ENCODE measurements at regions not wholly inside any gene's neighbourhood (a gene's known extent, or its start where the extent isn't known, plus 50 kb on each side); places are given as distances from the start of the nearest gene placed in this dataset.

GRCh38 chr7:45343746-45344145, 186.2 kb downstream of the RAMP3 start:
- intact Hi-C loops (cut with DNase I): no loop called here
- no peaks in the 10 kb centered on the region for H3K27me3 ChIP-seq
- ATAC-seq (no peak), DNase-seq (no peak)
- no peak overlapping the region for H3K4me3 ChIP-seq
- no peaks in the 10 kb centered on the region for H3K36me3 ChIP-seq
- no peaks in the 10 kb centered on the region for H3K9me3 ChIP-seq
- H3K27ac ChIP-seq: no peak overlapping the region
- TF ChIP-seq, protein P1, sequence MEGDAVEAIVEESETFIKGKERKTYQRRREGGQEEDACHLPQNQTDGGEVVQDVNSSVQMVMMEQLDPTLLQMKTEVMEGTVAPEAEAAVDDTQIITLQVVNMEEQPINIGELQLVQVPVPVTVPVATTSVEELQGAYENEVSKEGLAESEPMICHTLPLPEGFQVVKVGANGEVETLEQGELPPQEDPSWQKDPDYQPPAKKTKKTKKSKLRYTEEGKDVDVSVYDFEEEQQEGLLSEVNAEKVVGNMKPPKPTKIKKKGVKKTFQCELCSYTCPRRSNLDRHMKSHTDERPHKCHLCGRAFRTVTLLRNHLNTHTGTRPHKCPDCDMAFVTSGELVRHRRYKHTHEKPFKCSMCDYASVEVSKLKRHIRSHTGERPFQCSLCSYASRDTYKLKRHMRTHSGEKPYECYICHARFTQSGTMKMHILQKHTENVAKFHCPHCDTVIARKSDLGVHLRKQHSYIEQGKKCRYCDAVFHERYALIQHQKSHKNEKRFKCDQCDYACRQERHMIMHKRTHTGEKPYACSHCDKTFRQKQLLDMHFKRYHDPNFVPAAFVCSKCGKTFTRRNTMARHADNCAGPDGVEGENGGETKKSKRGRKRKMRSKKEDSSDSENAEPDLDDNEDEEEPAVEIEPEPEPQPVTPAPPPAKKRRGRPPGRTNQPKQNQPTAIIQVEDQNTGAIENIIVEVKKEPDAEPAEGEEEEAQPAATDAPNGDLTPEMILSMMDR (IDR thresholded peaks at IDR 0.05): no peak
- no peaks in the 10 kb centered on the region for H3K4me1 ChIP-seq

DNA sequence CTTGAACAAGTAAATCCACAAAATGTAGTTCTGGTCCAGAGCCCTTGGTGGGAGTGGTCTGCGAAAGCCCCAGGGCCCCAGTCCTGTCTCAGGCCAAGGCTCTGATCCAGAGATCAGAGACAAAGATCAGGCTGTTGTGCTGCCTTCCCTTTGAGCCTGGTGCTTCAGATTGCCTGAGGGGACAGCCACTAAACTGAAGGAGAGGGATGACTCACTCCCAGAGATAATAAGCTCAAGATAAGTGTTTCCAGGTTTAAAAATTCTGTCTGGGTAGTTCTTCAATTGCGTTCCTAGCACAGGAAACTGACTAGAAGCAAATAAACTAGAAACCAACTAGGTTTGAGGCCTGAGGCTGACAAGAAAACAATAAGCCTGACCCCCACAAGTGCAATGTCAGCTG, 190.2 kb downstream of the RAMP3 start:
- ATAC-seq: no peak
- H3K4me3 ChIP-seq: no peak overlapping the region
- peak in 1 of 4 donors; percentile 12 for DNase-seq
- no peak overlapping the region for H3K27ac ChIP-seq
- H3K9me3 ChIP-seq: no peaks in the 10 kb centered on the region
- intact Hi-C loops (cut with DNase I): no loop called here
- TF ChIP-seq, protein P1 (IDR thresholded peaks at IDR 0.05): no peak
- H3K4me1 ChIP-seq: no peaks in the 10 kb centered on the region
- H3K36me3 ChIP-seq: no peaks in the 10 kb centered on the region
- H3K27me3 ChIP-seq: no peaks in the 10 kb centered on the region

DNA sequence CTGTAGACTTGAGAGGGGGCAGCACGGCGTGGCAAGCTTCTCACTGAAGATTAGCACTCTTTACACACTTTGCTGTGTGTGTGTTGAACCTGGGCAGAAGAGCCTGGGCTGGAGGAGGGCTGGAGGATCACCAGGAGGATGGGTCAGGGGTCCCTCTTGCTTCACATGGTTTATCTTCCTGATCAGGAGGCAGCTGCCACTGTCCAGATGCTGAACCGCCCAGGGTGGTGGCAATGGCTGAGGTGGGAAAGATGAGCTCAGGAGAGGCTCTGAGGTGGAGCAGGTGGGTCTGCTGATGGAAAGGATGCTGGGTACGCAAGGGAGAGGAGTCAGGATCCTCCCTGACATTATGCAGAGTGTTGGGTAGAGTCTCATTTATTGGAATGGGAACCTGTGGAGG, 191.5 kb downstream of the RAMP3 start:
- intact Hi-C loops (cut with DNase I): no loop called here
- Histone ChIP-seq H3K4me3 (no peak overlapping the region), H3K27ac (no peak overlapping the region), H3K4me1 (no peaks in the 10 kb centered on the region), H3K9me3 (no peaks in the 10 kb centered on the region), H3K27me3 (no peaks in the 10 kb centered on the region), H3K36me3 (no peaks in the 10 kb centered on the region)
- TF ChIP-seq, protein P1 (IDR thresholded peaks at IDR 0.05): no peak
- DNase-seq (peak in 1 of 4 donors; percentile 38), ATAC-seq (no peak)

- no peak for DNase-seq
- TF ChIP-seq, protein P1 (IDR thresholded peaks at IDR 0.05): no peak
Observed at GRCh38 chr7:45350896-45351295, 193.3 kb downstream of the RAMP3 start.

GRCh38 chr7:45358287-45358686, 200.7 kb downstream of the RAMP3 start:
- Histone ChIP-seq H3K4me1 (no peaks in the 10 kb centered on the region), H3K27me3 (no peaks in the 10 kb centered on the region), H3K27ac (no peak overlapping the region), H3K9me3 (peaks cover 0 to 4% of the 10 kb centered on the region in 2 donors), H3K36me3 (no peaks in the 10 kb centered on the region), H3K4me3 (no peak overlapping the region)
- DNase-seq: no peak
- intact Hi-C loops (cut with DNase I): no loop called here
- TF ChIP-seq, protein P1 (IDR thresholded peaks at IDR 0.05): no peak
- ATAC-seq: no peak

More at GRCh38 chr7:45350896-45351295, 193.3 kb downstream of the RAMP3 start:
- intact Hi-C loops (cut with DNase I): no loop called here
- H3K9me3 ChIP-seq: no peaks in the 10 kb centered on the region
- H3K4me1 ChIP-seq: no peaks in the 10 kb centered on the region
- no peak overlapping the region for H3K4me3 ChIP-seq
- no peaks in the 10 kb centered on the region for H3K27me3 ChIP-seq
- H3K36me3 ChIP-seq: no peaks in the 10 kb centered on the region
- H3K27ac ChIP-seq: no peak overlapping the region
- no peak for ATAC-seq
